HG03196 (cell line): ENCODE measurements at regions not wholly inside any gene's neighbourhood (a gene's known extent, or its start where the extent isn't known, plus 50 kb on each side); places are given as distances from the start of the nearest gene placed in this dataset.
"Not testable (repeated sequence)": the region's sequence is repeated elsewhere in the genome, so short reads cannot be mapped to it uniquely, and the experiment has no call there.

Source experiments
- ATAC-seq: cut with Tn5 transposase; IDR thresholded peaks from one replicate; pipeline ENCODE4 v1.9.1; 2021; ENCODE audit not compliant: unreplicated experiment

GRCh38 chr4:59583845-59584568, 1616.1 kb upstream of the ADGRL3 start:
- ATAC-seq: no peak

- ATAC-seq: no peak
Observed at GRCh38 chr4:59597536-59598329, 1602.4 kb upstream of the ADGRL3 start.

GRCh38 chr4:59598330-59598618, 1601.9 kb upstream of the ADGRL3 start:
- no peak for ATAC-seq

GRCh38 chr4:59608466-59608865, 1591.7 kb upstream of the ADGRL3 start:
- ATAC-seq: no peak

GRCh38 chr4:59612235-59612634, 1587.9 kb upstream of the ADGRL3 start:
- no peak for ATAC-seq

- no peak for ATAC-seq
Observed at GRCh38 chr4:59615316-59615715, 1584.8 kb upstream of the ADGRL3 start.

GRCh38 chr4:59629348-59629747, 1570.8 kb upstream of the ADGRL3 start:
- no peak for ATAC-seq

GRCh38 chr4:59630235-59630634, 1569.9 kb upstream of the ADGRL3 start:
- ATAC-seq: no peak

- no peak for ATAC-seq
Observed at GRCh38 chr4:59630922-59631321, 1569.2 kb upstream of the ADGRL3 start.

- no peak for ATAC-seq
Observed at GRCh38 chr4:59637596-59637995, 1562.5 kb upstream of the ADGRL3 start.

- ATAC-seq: no peak
Observed at GRCh38 chr4:59643682-59644081, 1556.4 kb upstream of the ADGRL3 start.

- ATAC-seq: no peak
Observed at GRCh38 chr4:59644765-59645164, 1555.4 kb upstream of the ADGRL3 start.

- no peak for ATAC-seq
Observed at GRCh38 chr4:59646082-59646481, 1554.0 kb upstream of the ADGRL3 start.

- ATAC-seq: no peak
Observed at GRCh38 chr4:59647011-59647410, 1553.1 kb upstream of the ADGRL3 start.

GRCh38 chr4:59647500-59647899, 1552.6 kb upstream of the ADGRL3 start:
- no peak for ATAC-seq

- ATAC-seq: no peak
Observed at GRCh38 chr4:59650861-59651260, 1549.3 kb upstream of the ADGRL3 start.

GRCh38 chr4:59655996-59656395, 1544.1 kb upstream of the ADGRL3 start:
- no peak for ATAC-seq

GRCh38 chr4:59664771-59665170, 1535.4 kb upstream of the ADGRL3 start:
- ATAC-seq: no peak

GRCh38 chr4:59666645-59667044, 1533.5 kb upstream of the ADGRL3 start:
- ATAC-seq: no peak

- ATAC-seq: no peak
Observed at GRCh38 chr4:59671037-59671436, 1529.1 kb upstream of the ADGRL3 start.

GRCh38 chr4:59676389-59676788, 1523.7 kb upstream of the ADGRL3 start:
- ATAC-seq: no peak

- ATAC-seq: not testable (repeated sequence)
Observed at GRCh38 chr4:59676992-59677391, 1523.1 kb upstream of the ADGRL3 start.

GRCh38 chr4:59685626-59686025, 1514.5 kb upstream of the ADGRL3 start:
- ATAC-seq: no peak
